ENCODE measurements at regions not wholly inside any gene's neighbourhood (a gene's known extent, or its start where the extent isn't known, plus 50 kb on each side); places are given as distances from the start of the nearest gene placed in this dataset.

DNA sequence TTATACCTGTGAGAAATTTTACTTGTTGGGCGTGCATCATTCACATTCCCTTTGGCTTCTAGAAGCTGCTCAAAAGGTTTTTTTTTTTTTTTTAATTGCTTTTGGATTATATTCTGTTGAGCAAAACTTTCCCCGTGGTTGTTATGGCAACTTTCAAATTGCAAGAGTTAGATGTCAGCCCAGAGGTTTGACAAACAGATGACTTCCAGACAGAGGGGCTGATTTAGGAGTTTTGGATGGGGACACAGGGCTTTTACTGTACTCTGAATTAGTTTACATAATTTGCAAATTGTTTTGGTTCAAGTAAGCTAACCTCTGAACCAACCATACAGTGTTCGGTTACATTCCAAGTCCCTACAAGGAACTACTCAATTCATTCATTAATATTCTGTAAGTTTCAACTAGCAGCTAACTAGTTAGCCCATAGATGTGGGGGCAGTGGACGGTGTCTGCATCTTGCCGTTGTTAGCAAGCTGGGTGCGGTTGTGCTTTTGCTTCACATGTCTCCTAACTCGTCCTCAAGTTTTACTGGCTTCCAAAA, 66.4 kb upstream of the JAZF1 start:
- TF ChIP-seq SUZ12 (IDR thresholded peaks at IDR 0.05): no peak
- no peak for TF ChIP-seq ARNT (IDR thresholded peaks at IDR 0.05)
- TF ChIP-seq NFRKB (IDR thresholded peaks at IDR 0.05): no peak
- no peak for TF ChIP-seq L3MBTL2 (conservative IDR thresholded peaks at IDR 0.05)
- TF ChIP-seq LEF1 (IDR thresholded peaks at IDR 0.05; ENCODE audit: borderline replicate concordance): no peak
- no peak for TF ChIP-seq FOXA1 (IDR thresholded peaks at IDR 0.05)
- no peak for TF ChIP-seq TARDBP (IDR thresholded peaks at IDR 0.05)
